BLaER1 treated with 17β-estradiol and CSF1 and Interleukin-3, amounts not matched to agents 10 nM and 100 nM (cell line): ENCODE measurements at regions not wholly inside any gene's neighbourhood (a gene's known extent, or its start where the extent isn't known, plus 50 kb on each side); places are given as distances from the start of the nearest gene placed in this dataset.

Experiments
- H3K27ac ChIP-seq, 11 experiments: shearing (Covaris generic); formaldehyde crosslinking; 2 replicates each; pipeline ENCODE4 v1.8.1; 2022
- H3K27me3 ChIP-seq, 11 experiments: shearing (Covaris generic); formaldehyde crosslinking; 2 replicates each; pipeline ENCODE4 v1.8.1; 2022
- H3K36me3 ChIP-seq, 11 experiments: shearing (Covaris generic); formaldehyde crosslinking; 2 replicates each; pipeline ENCODE4 v1.8.1; 2022
- H3K4me1 ChIP-seq, 10 experiments: shearing (Covaris generic); formaldehyde crosslinking; 2 replicates each; pipeline ENCODE4 v1.8.1; 2022
- H3K4me2 ChIP-seq, 11 experiments: shearing (Covaris generic); formaldehyde crosslinking; 2 replicates each; pipeline ENCODE4 v1.8.1; 2022
- H3K4me3 ChIP-seq, 10 experiments: shearing (Covaris generic); formaldehyde crosslinking; 2 replicates each; pipeline ENCODE4 v1.8.1; 2022
- H3K9ac ChIP-seq, 11 experiments: shearing (Covaris generic); formaldehyde crosslinking; 2 replicates each; pipeline ENCODE4 v1.8.1; 2022
- H3K9me3 ChIP-seq, 11 experiments: shearing (Covaris generic); formaldehyde crosslinking; replicated peaks in 1 of 11; 2 replicates each; pipeline ENCODE4 v1.8.1; 2022
- H4K20me1 ChIP-seq, 11 experiments: shearing (Covaris generic); formaldehyde crosslinking; 2 replicates each; pipeline ENCODE4 v1.8.1; 2022
- Cebpa-rat ChIP-seq, 11 experiments: shearing (Covaris generic); IDR thresholded peaks; 2 replicates each; pipeline ENCODE4 v1.8.1; 2022

- no peak for TF ChIP-seq Cebpa-rat (IDR thresholded peaks at IDR 0.05)
- H3K4me3 ChIP-seq = no peak overlapping the region
- H3K4me1 ChIP-seq = peaks cover 0 to 57% (median 31%) of the 10 kb centered on the region in 10 experiments; a peak in 14 of 20 replicates
- H3K27ac ChIP-seq = peak overlapping the region in 1 of 11 experiments; percentile 48; a peak in 1 of 22 replicates
- H3K9me3 ChIP-seq = no peaks in the 10 kb centered on the region; a peak in 1 of 22 replicates
- no peaks in the 10 kb centered on the region for H3K36me3 ChIP-seq
- no peaks in the 10 kb centered on the region for H3K27me3 ChIP-seq
- H3K4me2 ChIP-seq = peak overlapping the region in 6 of 11 experiments; percentile 18 to 73 (median 64); a peak in 13 of 22 replicates
- no peak overlapping the region for H3K9ac ChIP-seq
- H4K20me1 ChIP-seq = no peaks in the 10 kb centered on the region
Measured at GRCh38 chr3:159904455-159904854, 84.2 kb upstream of the IL12A start.

GRCh38 chr3:159904911-159905310, 83.7 kb upstream of the IL12A start:
- Histone ChIP-seq H3K27me3 (no peaks in the 10 kb centered on the region), H3K4me1 (peaks cover 0 to 57% (median 31%) of the 10 kb centered on the region in 10 experiments; a peak in 14 of 20 replicates), H3K27ac (peak overlapping the region in 1 of 11 experiments; percentile 48; a peak in 2 of 22 replicates), H4K20me1 (no peaks in the 10 kb centered on the region), H3K4me3 (no peak overlapping the region), H3K9ac (no peak overlapping the region), H3K9me3 (no peaks in the 10 kb centered on the region; a peak in 1 of 22 replicates), H3K4me2 (peak overlapping the region in 6 of 11 experiments; percentile 18 to 73 (median 64); a peak in 13 of 22 replicates), H3K36me3 (no peaks in the 10 kb centered on the region)
- no peak for TF ChIP-seq Cebpa-rat (IDR thresholded peaks at IDR 0.05)

DNA sequence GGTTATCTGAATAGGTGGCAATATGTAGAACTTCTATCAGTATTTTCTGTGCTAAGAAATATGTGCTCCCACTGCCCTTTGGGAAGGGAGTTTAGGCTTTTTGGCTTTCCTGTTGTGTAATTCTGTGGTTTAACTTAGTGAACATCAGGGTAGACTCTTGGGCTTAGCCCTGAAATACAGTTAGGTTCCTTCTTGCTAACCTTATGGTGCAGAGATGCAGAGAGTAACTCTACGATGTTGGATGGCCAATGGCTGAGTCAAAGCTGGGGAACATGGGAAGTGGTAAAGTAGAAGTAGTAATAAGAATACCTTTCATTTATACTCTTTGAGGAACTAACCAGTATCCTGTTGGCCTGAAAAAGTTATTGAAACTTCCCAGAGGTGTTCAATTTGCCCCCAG, 80.8 kb upstream of the IL12A start:
- peak overlapping the region in 9 of 11 experiments; percentile 4 to 76 (median 51); a peak in 16 of 22 replicates for H3K4me2 ChIP-seq
- no peaks in the 10 kb centered on the region; a peak in 1 of 22 replicates for H3K9me3 ChIP-seq
- H3K27me3 ChIP-seq = no peaks in the 10 kb centered on the region
- no peak overlapping the region for H3K9ac ChIP-seq
- H3K36me3 ChIP-seq = no peaks in the 10 kb centered on the region
- peaks cover 0 to 58% (median 35%) of the 10 kb centered on the region in 10 experiments; a peak in 16 of 20 replicates for H3K4me1 ChIP-seq
- H3K4me3 ChIP-seq = no peak overlapping the region
- H3K27ac ChIP-seq = peak overlapping the region in 2 of 11 experiments; percentile 16 to 26; a peak in 1 of 22 replicates
- H4K20me1 ChIP-seq = no peaks in the 10 kb centered on the region
- 0 out of 22 replicates have a peak, but pooled peaks of 1 of the 11 experiments have one; percentile 19 for TF ChIP-seq Cebpa-rat (IDR thresholded peaks at IDR 0.05)

DNA sequence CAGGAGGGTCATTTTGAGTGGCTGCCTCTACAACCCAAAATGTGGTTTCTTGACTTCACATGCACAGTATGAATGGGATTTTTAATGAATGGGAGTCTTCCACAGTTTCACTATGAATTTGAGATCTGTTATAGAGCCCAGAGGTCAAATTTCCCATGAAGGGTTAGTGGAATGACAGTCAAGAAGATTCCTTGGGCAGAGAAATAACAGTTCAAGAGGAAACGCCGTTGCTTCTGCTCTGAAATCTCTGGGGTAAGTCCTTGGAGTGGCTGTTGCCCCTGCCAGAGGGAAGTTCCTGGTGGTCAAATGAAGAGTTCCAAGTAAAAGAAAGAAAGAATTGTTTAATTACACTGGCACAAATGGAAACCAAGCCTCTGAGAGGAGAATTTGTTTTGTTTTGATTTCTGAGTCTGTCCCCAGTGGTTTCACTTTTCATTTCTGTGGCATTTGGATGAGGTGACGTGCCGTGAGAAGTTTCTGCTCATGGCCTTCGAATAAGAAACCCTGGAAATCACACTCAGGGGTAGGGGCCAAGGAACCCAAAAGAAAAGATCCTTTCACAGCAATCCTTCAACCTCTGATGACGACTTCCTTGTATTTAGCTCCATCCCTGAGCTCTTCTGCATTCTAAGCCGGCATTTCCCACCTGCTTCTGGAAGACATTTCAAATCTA, 77.5 kb upstream of the IL12A start:
- no peaks in the 10 kb centered on the region for H3K27me3 ChIP-seq
- H3K9ac ChIP-seq = peak overlapping the region in 5 of 11 experiments; percentile 5 to 27 (median 19); a peak in 6 of 22 replicates
- H3K9me3 ChIP-seq = no peaks in the 10 kb centered on the region; a peak in 1 of 22 replicates
- H4K20me1 ChIP-seq = no peaks in the 10 kb centered on the region
- peak overlapping the region in 7 of 11 experiments; percentile 1 to 67 (median 16); a peak in 10 of 22 replicates for H3K27ac ChIP-seq
- peak overlapping the region; percentile 51 to 72 (median 62) for H3K4me2 ChIP-seq
- peak overlapping the region in 4 of 10 experiments; percentile 6 to 35 (median 13); a peak in 5 of 20 replicates for H3K4me3 ChIP-seq
- peaks cover 0 to 31% (median 21%) of the 10 kb centered on the region in 10 experiments; a peak in 15 of 20 replicates for H3K4me1 ChIP-seq
- H3K36me3 ChIP-seq = no peaks in the 10 kb centered on the region
- no peak for TF ChIP-seq Cebpa-rat (IDR thresholded peaks at IDR 0.05)

DNA sequence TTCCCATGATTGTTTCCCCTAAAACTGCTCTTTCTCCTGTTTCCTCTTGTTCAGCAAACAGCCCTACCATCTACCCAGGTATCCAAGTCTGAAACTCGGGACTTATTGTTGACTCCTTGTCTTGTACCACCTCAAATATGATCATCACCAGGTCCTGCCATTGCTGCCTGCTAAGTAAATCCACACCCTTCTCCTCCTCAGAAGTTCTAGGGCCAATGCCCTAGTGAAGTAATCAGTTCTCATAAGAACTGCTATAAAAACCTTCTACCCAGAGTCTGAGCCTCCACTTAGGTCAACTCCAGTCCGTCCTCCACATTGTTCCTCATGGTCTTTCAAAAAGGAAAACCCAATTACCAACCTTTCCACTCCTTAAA, 77.0 kb upstream of the IL12A start:
- no peaks in the 10 kb centered on the region; a peak in 1 of 22 replicates for H3K9me3 ChIP-seq
- H3K27ac ChIP-seq = 0 out of 22 replicates have a peak overlapping the region, but pooled peaks of 1 of the 11 experiments have one; percentile 67
- no peak overlapping the region for H3K9ac ChIP-seq
- no peaks in the 10 kb centered on the region for H3K27me3 ChIP-seq
- no peak for TF ChIP-seq Cebpa-rat (IDR thresholded peaks at IDR 0.05)
- no peaks in the 10 kb centered on the region for H4K20me1 ChIP-seq
- peak overlapping the region in 3 of 10 experiments; percentile 6 to 35 (median 10); a peak in 1 of 20 replicates for H3K4me3 ChIP-seq
- H3K4me2 ChIP-seq = peak overlapping the region; percentile 51 to 72 (median 62)
- peaks cover 0 to 31% (median 21%) of the 10 kb centered on the region in 10 experiments; a peak in 15 of 20 replicates for H3K4me1 ChIP-seq
- H3K36me3 ChIP-seq = no peaks in the 10 kb centered on the region

DNA sequence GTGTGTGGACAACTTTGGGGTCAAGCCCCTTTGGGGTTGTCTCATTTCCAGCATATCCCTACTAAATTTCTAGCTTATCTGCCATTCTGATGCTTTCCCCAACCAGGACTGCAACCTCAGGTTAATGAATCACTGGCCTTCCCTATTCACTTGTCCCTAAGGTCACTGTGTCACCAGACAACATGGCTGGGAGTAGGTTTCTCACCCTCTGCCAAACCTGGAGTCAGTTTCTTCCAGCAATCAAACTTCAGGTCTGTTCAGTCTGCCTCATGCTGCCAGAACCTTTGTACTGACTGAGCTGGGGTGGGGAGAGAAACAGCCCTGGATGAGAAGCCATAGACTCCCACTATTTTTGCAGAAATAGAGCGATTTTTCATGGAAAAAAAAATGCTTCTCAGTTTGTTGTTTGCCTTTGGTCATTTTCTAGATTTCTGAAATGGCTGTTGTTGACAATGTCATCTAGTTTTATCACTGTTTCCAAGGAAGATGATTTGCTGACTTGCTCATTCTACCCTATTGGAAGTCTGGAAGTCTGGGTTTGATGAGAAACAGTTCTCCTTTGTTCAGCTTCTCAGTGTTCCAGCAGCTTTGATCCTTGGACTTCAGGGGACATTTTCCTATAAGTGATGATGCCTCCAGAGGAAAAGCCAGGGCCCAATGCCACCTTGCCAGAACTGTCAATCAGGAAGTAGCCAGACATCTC, 74.8 kb upstream of the IL12A start:
- Histone ChIP-seq H3K27ac (no peak overlapping the region), H3K4me2 (no peak overlapping the region), H4K20me1 (no peaks in the 10 kb centered on the region), H3K9me3 (0 out of 22 replicates have a peak, but pooled peaks cover 0 to under 1% (median 0%) of the 10 kb centered on the region in 11 experiments), H3K4me1 (peaks cover 0 to 12% (median 9%) of the 10 kb centered on the region in 10 experiments; a peak in 10 of 20 replicates), H3K36me3 (no peaks in the 10 kb centered on the region), H3K27me3 (no peaks in the 10 kb centered on the region), H3K4me3 (no peak overlapping the region), H3K9ac (no peak overlapping the region)
- no peak for TF ChIP-seq Cebpa-rat (IDR thresholded peaks at IDR 0.05)

DNA sequence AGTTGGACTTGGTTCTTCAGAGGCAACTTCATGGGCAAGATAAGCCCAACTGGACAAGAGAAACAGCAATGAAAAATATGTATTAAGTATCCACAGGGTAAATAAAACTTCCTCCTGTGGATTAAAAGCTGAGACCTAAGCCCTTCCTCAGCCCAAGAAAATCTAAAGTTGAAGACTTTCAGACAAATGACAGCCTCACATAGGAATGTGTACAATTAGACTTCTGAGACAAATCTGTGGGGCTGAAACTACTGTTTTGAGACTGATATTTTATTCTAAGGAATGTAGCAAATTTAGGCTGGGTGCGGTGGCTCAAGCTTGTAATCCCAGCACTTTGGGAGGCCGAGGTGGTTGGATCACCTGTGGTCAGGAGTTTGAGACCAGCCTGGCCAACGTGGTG, 74.2 kb upstream of the IL12A start:
- H3K27me3 ChIP-seq = no peaks in the 10 kb centered on the region
- no peak overlapping the region for H3K27ac ChIP-seq
- peaks cover 0 to 16% (median 9%) of the 10 kb centered on the region in 10 experiments; a peak in 13 of 20 replicates for H3K4me1 ChIP-seq
- no peak overlapping the region for H3K9ac ChIP-seq
- no peaks in the 10 kb centered on the region for H3K36me3 ChIP-seq
- no peak for TF ChIP-seq Cebpa-rat (IDR thresholded peaks at IDR 0.05)
- no peaks in the 10 kb centered on the region for H4K20me1 ChIP-seq
- no peak overlapping the region for H3K4me3 ChIP-seq
- 0 out of 22 replicates have a peak, but pooled peaks cover 0 to 4% (median 0%) of the 10 kb centered on the region in 11 experiments for H3K9me3 ChIP-seq
- no peak overlapping the region for H3K4me2 ChIP-seq

DNA sequence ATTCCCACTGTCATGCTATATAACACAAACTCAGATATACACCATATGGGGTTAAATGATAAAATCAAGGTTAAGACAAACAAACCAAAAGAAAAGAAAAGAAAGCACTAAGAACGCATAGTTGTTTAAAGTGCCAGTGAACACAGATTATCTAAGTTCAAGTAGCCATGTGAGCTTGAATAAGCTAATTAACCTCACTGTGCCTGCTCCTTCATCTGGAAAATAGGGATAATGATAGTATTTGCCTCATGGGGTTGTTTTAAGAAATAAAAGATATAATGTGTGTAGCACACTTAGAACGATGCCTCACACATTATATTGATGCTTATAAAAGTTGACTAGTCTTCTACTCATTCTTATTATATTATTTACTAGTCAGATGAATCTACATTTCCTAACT, 72.6 kb upstream of the IL12A start:
- Histone ChIP-seq H3K27ac (no peak overlapping the region), H3K4me2 (no peak overlapping the region), H3K4me1 (peaks cover 0 to 28% (median 14%) of the 10 kb centered on the region in 10 experiments; a peak in 13 of 20 replicates), H3K9ac (no peak overlapping the region), H3K4me3 (no peak overlapping the region), H4K20me1 (no peaks in the 10 kb centered on the region), H3K36me3 (no peaks in the 10 kb centered on the region), H3K27me3 (no peaks in the 10 kb centered on the region), H3K9me3 (0 out of 22 replicates have a peak, but pooled peaks cover 0 to 4% (median 0%) of the 10 kb centered on the region in 11 experiments)
- no peak for TF ChIP-seq Cebpa-rat (IDR thresholded peaks at IDR 0.05)

GRCh38 chr3:159917141-159917540, 71.5 kb upstream of the IL12A start:
- Histone ChIP-seq H3K4me2 (no peak overlapping the region), H4K20me1 (no peaks in the 10 kb centered on the region), H3K36me3 (no peaks in the 10 kb centered on the region), H3K9me3 (0 out of 22 replicates have a peak, but pooled peaks cover 0 to 4% (median 0%) of the 10 kb centered on the region in 11 experiments), H3K4me1 (peaks cover 0 to 33% (median 8%) of the 10 kb centered on the region in 10 experiments; a peak in 9 of 20 replicates), H3K27ac (no peak overlapping the region), H3K27me3 (no peaks in the 10 kb centered on the region), H3K4me3 (no peak overlapping the region), H3K9ac (no peak overlapping the region)
- TF ChIP-seq Cebpa-rat (IDR thresholded peaks at IDR 0.05) = no peak
